Mucosa of descending colon (tissue), 3 donors: ENCODE measurements at regions not wholly inside any gene's neighbourhood (a gene's known extent, or its start where the extent isn't known, plus 50 kb on each side); places are given as distances from the start of the nearest gene placed in this dataset.

Experiments used
- ATAC-seq: fragments of 200-7000 bp; cut with Tn5 transposase; one replicate; pipeline ENCODE4 v1.9.1; 2020; ENCODE audit warnings: mild to moderate bottlenecking, moderate library complexity
- DNase-seq, 3 donors: peaks; one replicate each; pipeline ENCODE4 v3.0.0-alpha.2; 2020
- H3K36me3 ChIP-seq: fragments of 200-600 bp; one replicate; pipeline ENCODE4 v1.8.0; 2021; ENCODE audit warnings: low read depth, mild to moderate bottlenecking
- H3K4me1 ChIP-seq: fragments of 200-600 bp; one replicate; pipeline ENCODE4 v1.8.0; 2021; ENCODE audit warnings: low read depth, mild to moderate bottlenecking
- H3K4me3 ChIP-seq: fragments of 200-600 bp; one replicate; pipeline ENCODE4 v1.8.0; 2021; ENCODE audit warnings: mild to moderate bottlenecking
- H3K9me3 ChIP-seq: fragments of 200-600 bp; one replicate; pipeline ENCODE4 v1.8.0; 2021; ENCODE audit warnings: mild to moderate bottlenecking
- CTCF ChIP-seq: fragments of 200-600 bp; IDR thresholded peaks from one replicate; pipeline ENCODE4 v1.8.0; 2022; ENCODE audit warnings: antibody characterized with exemption, mild to moderate bottlenecking
- intact Hi-C, 2 donors: fragments of 100-400 bp; cut with DNase I in 1 of 2; cut with micrococcal nuclease in 1 of 2; formaldehyde crosslinking; loops; one replicate each; pipeline versions ENCODE4 v1.11.0 to v1.11.1; 2022; cut with DNase I, micrococcal nuclease
- donor health status: DM: no; HTN: no; CAD: no; lungs with moderate emphysema.
- donor health status: DM: no; HTN: no; CAD: no.
- donor health status: DM: no; HTN: yes; CAD: no.

GRCh38 chr1:57683037-57683942 lies 259.4 kb upstream of the DAB1 start:
- Histone ChIP-seq H3K4me1 (no peaks in the 10 kb centered on the region), H3K4me3 (no peak overlapping the region), H3K9me3 (no peaks in the 10 kb centered on the region), H3K36me3 (no peaks in the 10 kb centered on the region)
- intact Hi-C loops, result no loop called here
- ATAC-seq (no peak), DNase-seq (no peak)
- TF ChIP-seq CTCF, result no peak

GRCh38 chr1:57678138-57678537 lies 254.3 kb upstream of the DAB1 start:
- TF ChIP-seq CTCF, result no peak
- Histone ChIP-seq H3K4me1 (no peaks in the 10 kb centered on the region), H3K4me3 (no peak overlapping the region), H3K36me3 (no peaks in the 10 kb centered on the region), H3K9me3 (no peaks in the 10 kb centered on the region)
- ATAC-seq (no peak), DNase-seq (no peak)
- intact Hi-C loops, result no loop called here

GRCh38 chr1:57675776-57676175 lies 251.9 kb upstream of the DAB1 start:
- no peak for ATAC-seq
- intact Hi-C loops, result no loop called here
- H3K36me3 ChIP-seq, result no peaks in the 10 kb centered on the region
- no peak overlapping the region for H3K4me3 ChIP-seq
- no peaks in the 10 kb centered on the region for H3K9me3 ChIP-seq
- no peak for TF ChIP-seq CTCF
- DNase-seq, result no peak
- no peaks in the 10 kb centered on the region for H3K4me1 ChIP-seq

GRCh38 chr1:57674801-57675200 lies 250.9 kb upstream of the DAB1 start:
- H3K9me3 ChIP-seq, result no peaks in the 10 kb centered on the region
- TF ChIP-seq CTCF, result no peak
- no peaks in the 10 kb centered on the region for H3K4me1 ChIP-seq
- intact Hi-C loops, result no loop called here
- ATAC-seq, result no peak
- DNase-seq, result no peak
- H3K36me3 ChIP-seq, result no peaks in the 10 kb centered on the region
- H3K4me3 ChIP-seq, result no peak overlapping the region

GRCh38 chr1:57672346-57673140 lies 248.7 kb upstream of the DAB1 start:
- DNase-seq (no peak), ATAC-seq (no peak)
- Histone ChIP-seq H3K36me3 (no peaks in the 10 kb centered on the region), H3K4me3 (no peak overlapping the region), H3K9me3 (no peaks in the 10 kb centered on the region), H3K4me1 (no peaks in the 10 kb centered on the region)
- intact Hi-C loops, result no loop called here
- no peak for TF ChIP-seq CTCF
